Amniotic epithelial cell (primary cell): ENCODE measurements at regions not wholly inside any gene's neighbourhood (a gene's known extent, or its start where the extent isn't known, plus 50 kb on each side); places are given as distances from the start of the nearest gene placed in this dataset.

Experiments
- DNase-seq: peaks from one replicate; pipeline ENCODE4 v3.0.0-alpha.2; 2010; ENCODE audit warnings: low read depth

- no peak for DNase-seq
Observed at GRCh38 chr6:111958534-111958933, 85.3 kb upstream of the FYN start.

- no peak for DNase-seq
Observed at GRCh38 chr6:111959766-111960165, 86.5 kb upstream of the FYN start.

GRCh38 chr6:111967131-111967530 lies 86.8 kb upstream of the CCN6 start:
- DNase-seq: no peak

- DNase-seq: no peak
Observed at GRCh38 chr6:111970426-111970825, 83.5 kb upstream of the CCN6 start.

GRCh38 chr6:111971181-111971841 lies 82.6 kb upstream of the CCN6 start:
- DNase-seq: no peak

- DNase-seq: peak; percentile 19
Observed at GRCh38 chr6:111971866-111972532, 81.9 kb upstream of the CCN6 start.

- no peak for DNase-seq
Observed at GRCh38 chr6:111972745-111973117, 81.2 kb upstream of the CCN6 start.

- DNase-seq: peak; percentile 99
Observed at GRCh38 chr6:111973118-111973761, 80.7 kb upstream of the CCN6 start.

GRCh38 chr6:111973927-111974639 lies 79.8 kb upstream of the CCN6 start:
- peak; percentile 64 for DNase-seq

- DNase-seq: peak; percentile 24
Observed at GRCh38 chr6:111975466-111975865, 78.4 kb upstream of the CCN6 start.

GRCh38 chr6:111976139-111976538 lies 77.8 kb upstream of the CCN6 start:
- DNase-seq: peak; percentile 71

GRCh38 chr6:111978532-111979149 lies 75.3 kb upstream of the CCN6 start:
- no peak for DNase-seq

GRCh38 chr6:111979633-111980032 lies 74.3 kb upstream of the CCN6 start:
- no peak for DNase-seq

- no peak for DNase-seq
Observed at GRCh38 chr6:111980143-111980542, 73.8 kb upstream of the CCN6 start.

GRCh38 chr6:111980971-111981840 lies 72.7 kb upstream of the CCN6 start:
- no peak for DNase-seq

- no peak for DNase-seq
Observed at GRCh38 chr6:111982681-111983080, 71.2 kb upstream of the CCN6 start.

- no peak for DNase-seq
Observed at GRCh38 chr6:111983193-111983592, 70.7 kb upstream of the CCN6 start.

GRCh38 chr6:111984081-111984480 lies 69.8 kb upstream of the CCN6 start:
- DNase-seq: no peak

- no peak for DNase-seq
Observed at GRCh38 chr6:111984516-111985201, 69.2 kb upstream of the CCN6 start.

GRCh38 chr6:111985202-111985731 lies 68.6 kb upstream of the CCN6 start:
- DNase-seq: peak; percentile 84
